ENCODE measurements at regions not wholly inside any gene's neighbourhood (a gene's known extent, or its start where the extent isn't known, plus 50 kb on each side); places are given as distances from the start of the nearest gene placed in this dataset.

DNA sequence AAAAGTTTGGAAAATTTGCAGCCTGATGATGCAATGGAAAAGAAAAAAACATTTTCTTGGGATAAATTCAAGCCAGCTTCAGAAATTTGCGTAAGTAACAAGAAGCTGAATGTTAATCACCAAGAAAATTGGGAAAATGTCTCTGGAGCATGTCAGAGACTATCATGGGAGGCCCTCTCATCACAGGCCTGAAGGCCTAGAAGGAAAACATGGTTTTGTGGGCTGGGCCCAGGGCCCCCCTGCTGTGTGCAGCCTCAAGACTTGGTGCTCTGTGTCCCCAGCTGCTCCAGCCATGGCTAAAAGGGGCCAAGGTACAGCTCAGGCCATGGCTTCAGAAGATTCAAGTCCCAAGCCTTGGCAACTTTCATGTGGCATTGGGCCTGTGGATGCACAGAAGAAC lies 1049.8 kb upstream of the GRIA3 start:
- TF ChIP-seq CTCF (IDR thresholded peaks at IDR 0.05) (no peak), POLR2A (IDR thresholded peaks at IDR 0.05) (no peak)

Measured in thyroid gland (tissue), 4 donors.